HG03135 (cell line): ENCODE measurements at regions not wholly inside any gene's neighbourhood (a gene's known extent, or its start where the extent isn't known, plus 50 kb on each side); places are given as distances from the start of the nearest gene placed in this dataset.

ENCODE experiments used
- ATAC-seq: cut with Tn5 transposase; IDR thresholded peaks from one replicate; pipeline ENCODE4 v1.9.1; 2021; ENCODE audit warnings: mild to moderate bottlenecking, moderate library complexity; ENCODE audit not compliant: unreplicated experiment

DNA sequence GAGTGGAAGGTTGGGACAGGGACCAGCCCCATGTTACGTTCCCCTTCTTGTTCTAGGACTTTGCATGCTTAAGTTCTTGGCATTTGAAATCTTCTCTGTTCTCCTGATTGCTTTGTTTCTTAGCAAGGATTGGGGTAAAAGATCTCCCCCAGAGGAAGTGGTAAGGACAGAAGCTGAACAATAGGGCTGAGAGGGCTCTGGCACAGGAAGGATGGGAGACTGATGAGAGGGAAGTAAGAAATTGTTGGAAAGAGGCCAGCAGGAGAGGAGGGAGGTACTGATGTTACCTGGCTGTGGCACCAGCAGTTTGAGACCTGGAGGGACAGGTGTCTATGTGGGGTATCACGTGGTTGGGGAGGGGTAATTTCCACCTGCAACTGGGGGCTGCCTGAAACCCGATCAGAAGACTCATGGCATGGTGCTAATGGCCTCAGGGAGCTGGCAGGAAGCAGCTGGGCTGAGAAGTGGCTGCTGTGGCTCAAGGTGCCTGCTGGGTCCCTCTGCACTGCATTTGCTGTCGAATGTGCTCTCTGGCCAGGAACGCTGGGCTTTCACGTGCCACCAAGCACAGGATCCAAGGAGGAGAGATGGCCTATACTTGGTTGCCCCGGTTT is 108.4 kb downstream of the LSM3 start:
- ATAC-seq, result no peak

DNA sequence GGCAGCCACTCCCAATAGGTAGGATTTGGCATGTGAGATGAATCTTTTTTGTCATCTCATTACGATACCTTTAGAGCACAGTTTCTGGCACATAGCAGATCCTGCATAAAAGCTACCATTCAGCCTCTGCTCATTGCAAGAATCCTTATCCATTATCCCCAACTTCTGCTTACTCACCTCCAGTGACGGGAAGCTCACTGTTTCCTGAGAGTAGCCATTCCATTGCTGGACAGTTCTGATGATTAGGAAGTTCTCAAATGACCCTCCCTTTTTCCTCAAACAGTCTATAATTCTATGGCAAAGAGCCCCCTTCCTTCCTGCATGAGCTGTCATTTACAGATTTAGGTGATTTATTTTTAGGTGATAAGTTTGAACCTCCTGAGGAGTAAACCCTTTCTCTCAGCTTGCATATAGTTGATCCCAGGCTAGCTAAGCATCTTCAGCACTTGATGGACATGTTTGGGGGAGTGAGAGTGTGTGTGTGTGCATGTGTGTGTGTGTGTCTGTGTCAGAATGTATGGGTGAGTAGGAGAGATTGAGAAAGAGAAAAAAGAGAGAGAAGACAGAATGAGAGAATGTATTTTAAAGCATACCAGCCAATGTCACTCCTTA is 109.7 kb downstream of the LSM3 start:
- no peak for ATAC-seq

- ATAC-seq, result no peak
Observed at GRCh38 chr3:14288833-14289451, 110.3 kb downstream of the LSM3 start.

DNA sequence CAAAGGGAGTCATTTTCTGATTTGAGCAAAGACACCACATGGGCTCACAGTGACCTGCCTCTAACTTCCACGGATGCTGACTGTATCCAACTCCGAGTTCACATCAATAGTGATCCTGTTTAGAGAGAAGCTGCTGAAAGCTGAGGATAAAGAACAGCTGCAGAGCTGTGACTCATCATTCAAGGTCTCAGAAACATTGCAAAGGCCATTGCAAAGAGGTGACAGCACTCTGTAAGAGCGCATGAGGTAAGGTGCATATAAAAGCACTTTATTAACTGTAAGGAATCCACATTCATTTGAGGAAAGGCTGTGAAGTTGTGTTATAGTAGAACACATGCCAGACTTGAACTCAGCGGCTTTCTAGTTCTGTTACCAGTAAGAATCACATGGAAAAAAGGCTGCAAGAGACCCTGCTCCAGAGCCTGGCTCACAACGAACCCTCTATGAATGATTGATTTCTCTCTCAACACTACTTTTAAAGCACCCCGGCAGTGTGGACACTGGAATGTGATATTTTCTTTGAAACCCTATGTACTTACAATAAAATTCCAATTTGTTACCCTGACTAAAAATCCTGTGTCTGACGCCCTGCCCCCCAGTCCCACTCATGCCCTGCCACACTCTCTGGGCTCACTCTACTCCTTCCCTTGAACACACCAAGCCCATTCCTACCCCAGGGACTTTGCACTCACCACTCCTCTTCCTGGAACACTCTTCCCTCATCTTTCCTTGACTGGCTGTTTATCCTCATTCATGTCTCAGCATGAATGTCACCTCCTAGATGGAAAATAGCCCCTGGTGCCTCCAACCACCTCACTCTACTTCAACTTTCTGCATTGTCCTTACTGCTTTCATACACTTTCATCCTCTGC is 111.2 kb downstream of the LSM3 start:
- no peak for ATAC-seq

- ATAC-seq, result no peak
Observed at GRCh38 chr3:14290631-14291385, 111.6 kb upstream of the SLC6A6 start.

DNA sequence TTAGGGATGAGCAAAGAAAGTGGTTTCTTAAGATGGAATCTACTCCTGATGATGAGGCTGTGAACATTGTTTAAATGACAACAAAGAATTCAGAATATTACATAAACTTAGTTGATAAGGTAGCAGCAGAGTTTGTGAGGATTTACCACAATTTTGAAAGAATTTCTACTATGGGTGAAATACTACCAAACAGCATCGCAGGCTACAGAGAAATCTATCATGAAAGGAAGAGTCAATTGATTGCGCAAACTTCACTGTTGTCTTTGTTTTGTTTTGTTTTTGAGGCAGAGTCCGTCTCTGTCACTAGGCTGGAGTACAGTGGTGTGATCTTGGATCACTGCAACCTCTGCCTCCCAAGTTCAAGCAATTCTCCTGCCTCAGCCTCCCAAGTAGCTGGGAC is 107.4 kb upstream of the SLC6A6 start:
- ATAC-seq, result no peak

GRCh38 chr3:14295801-14296200 is 106.6 kb upstream of the SLC6A6 start:
- ATAC-seq, result no peak

- no peak for ATAC-seq
Observed at GRCh38 chr3:14297305-14297704, 105.1 kb upstream of the SLC6A6 start.

DNA sequence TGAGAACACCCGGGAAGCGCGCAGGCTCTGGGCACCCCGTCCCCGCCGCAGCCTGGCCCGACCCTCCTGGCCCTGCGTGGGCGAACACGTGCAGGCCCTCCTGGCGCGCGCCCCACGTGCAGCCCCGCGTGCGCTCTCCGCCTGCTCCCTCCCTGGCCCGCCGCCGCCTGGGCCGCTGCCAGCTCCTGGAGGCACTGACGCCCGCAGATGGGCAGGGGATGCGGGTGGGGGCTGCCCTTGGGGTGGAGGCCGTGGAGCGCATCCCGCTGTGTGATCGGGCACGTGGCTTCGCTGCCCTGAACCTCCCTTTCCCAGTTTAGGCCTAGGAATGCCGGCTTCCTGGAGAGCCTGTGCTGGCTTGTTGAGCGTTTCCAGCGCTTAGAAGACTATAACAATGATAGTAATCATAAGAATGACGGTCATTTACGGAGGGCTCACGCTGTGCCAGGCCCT is 104.6 kb upstream of the SLC6A6 start:
- no peak for ATAC-seq

GRCh38 chr3:14298442-14298841 is 104.0 kb upstream of the SLC6A6 start:
- ATAC-seq, result no peak

- no peak for ATAC-seq
Observed at GRCh38 chr3:14298991-14299555, 103.3 kb upstream of the SLC6A6 start.

DNA sequence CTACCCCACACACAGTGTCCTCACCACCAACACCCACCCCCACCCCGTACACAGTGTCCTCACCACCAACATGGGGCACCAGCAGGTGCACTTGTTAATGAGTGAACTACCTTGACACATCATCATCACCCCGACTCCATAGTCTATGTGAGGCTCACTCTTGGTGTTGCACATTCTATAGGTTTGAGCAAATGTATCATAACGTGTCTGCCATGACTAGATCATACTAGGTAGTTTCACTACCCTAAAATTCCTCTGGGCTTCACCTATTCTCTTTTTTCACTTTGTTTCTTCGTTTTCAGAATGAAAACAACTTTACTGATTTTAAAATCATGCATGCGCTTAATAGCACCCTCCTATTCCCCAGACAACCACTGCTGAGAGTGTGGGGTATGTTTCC is 102.6 kb upstream of the SLC6A6 start:
- ATAC-seq, result peak; percentile 55

- ATAC-seq, result no peak
Observed at GRCh38 chr3:14300721-14301399, 101.5 kb upstream of the SLC6A6 start.

DNA sequence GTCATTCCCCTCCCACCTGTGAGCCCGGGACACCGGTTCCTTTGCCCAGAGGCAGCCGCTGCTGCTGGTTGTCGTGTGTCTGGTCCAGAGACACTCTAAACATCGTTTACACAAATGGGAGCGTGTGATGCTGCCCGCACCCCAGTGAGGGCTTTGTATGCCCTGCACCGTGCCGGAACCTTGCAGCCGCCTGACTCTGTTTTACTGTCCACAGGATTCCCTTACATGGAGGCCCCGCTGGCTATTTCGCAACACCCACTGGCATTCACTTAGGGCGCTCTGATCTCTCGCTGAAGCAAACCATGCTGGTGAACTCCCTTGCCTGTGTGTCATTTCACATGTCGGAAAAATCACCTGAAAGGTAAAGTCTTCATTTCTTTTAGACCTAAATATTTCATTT is 100.8 kb upstream of the SLC6A6 start:
- no peak for ATAC-seq

GRCh38 chr3:14303336-14304100 is 98.9 kb upstream of the SLC6A6 start:
- no peak for ATAC-seq

GRCh38 chr3:14304101-14305045 is 98.0 kb upstream of the SLC6A6 start:
- no peak for ATAC-seq

DNA sequence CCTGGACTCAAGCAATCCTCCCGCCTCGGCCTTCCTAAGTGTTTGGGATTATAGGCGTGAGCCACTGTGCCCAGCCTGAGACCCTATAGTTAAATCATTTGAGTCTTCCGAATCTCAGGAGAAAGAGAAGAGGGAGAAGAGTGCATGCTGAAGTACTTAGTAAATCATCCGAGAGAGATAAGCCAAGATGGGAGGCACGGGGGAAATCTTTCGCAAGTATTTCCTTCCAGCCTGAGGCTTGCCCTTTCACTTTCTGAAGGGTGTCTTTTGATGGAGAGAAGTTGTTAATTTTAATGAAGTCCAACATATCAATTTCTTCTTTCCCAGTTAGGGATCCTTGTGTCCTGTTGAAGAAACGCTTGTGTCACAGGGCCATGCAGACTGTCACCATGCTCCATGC is 97.1 kb upstream of the SLC6A6 start:
- ATAC-seq, result no peak

- no peak for ATAC-seq
Observed at GRCh38 chr3:14306142-14306541, 96.3 kb upstream of the SLC6A6 start.
